WERI-Rb-1 (cell line): ENCODE measurements at regions not wholly inside any gene's neighbourhood (a gene's known extent, or its start where the extent isn't known, plus 50 kb on each side); places are given as distances from the start of the nearest gene placed in this dataset.

Experiments used
- DNase-seq: peaks from one replicate; pipeline ENCODE4 v3.0.0-alpha.2; 2020
- H3K27ac ChIP-seq: fragments of 250-450 bp; sonication (Bioruptor Pico); 2 replicates; pipeline ENCODE4 v1.5.1; 2020; ENCODE audit warnings: mild to moderate bottlenecking, moderate library complexity
- H3K27me3 ChIP-seq: fragments of 250-450 bp; sonication (Bioruptor Pico); 2 replicates; pipeline ENCODE4 v1.5.1; 2021; ENCODE audit warnings: mild to moderate bottlenecking, low read depth, moderate library complexity; ENCODE audit not compliant: insufficient read depth, severe bottlenecking
- H3K36me3 ChIP-seq: fragments of 250-450 bp; sonication (Bioruptor Pico); 2 replicates; pipeline ENCODE4 v1.5.1; 2020; ENCODE audit warnings: mild to moderate bottlenecking, moderate library complexity
- H3K4me3 ChIP-seq: 2 replicates; pipeline ENCODE4 v1.5.1; 2011; ENCODE audit warnings: low read depth, mild to moderate bottlenecking, control low read depth, low read length
- H3K9me3 ChIP-seq: fragments of 250-450 bp; sonication (Bioruptor Pico); 2 replicates; pipeline ENCODE4 v1.5.1; 2021; ENCODE audit warnings: mild to moderate bottlenecking, moderate library complexity; ENCODE audit not compliant: severe bottlenecking
- CTCF ChIP-seq: IDR thresholded peaks from 2 replicates; pipeline ENCODE4 v1.5.1; 2011; ENCODE audit warnings: low read depth, mild to moderate bottlenecking, control low read depth, inconsistent platforms, low read length

GRCh38 chrX:39451046-39451445 is 646.7 kb downstream of the BCOR start:
- no peak for TF ChIP-seq CTCF

GRCh38 chrX:39452401-39452800 is 645.4 kb downstream of the BCOR start:
- TF ChIP-seq CTCF, result no peak
- Histone ChIP-seq H3K4me3 (no peak overlapping the region), H3K27me3 (no peaks in the 10 kb centered on the region), H3K9me3 (no peaks in the 10 kb centered on the region), H3K36me3 (no peaks in the 10 kb centered on the region), H3K27ac (no peak overlapping the region)
- DNase-seq, result no peak

More at GRCh38 chrX:39451046-39451445, 646.7 kb downstream of the BCOR start:
- Histone ChIP-seq H3K27ac (no peak overlapping the region), H3K4me3 (no peak overlapping the region), H3K27me3 (no peaks in the 10 kb centered on the region), H3K9me3 (no peaks in the 10 kb centered on the region), H3K36me3 (no peaks in the 10 kb centered on the region)
- DNase-seq, result no peak

GRCh38 chrX:39453889-39454621 is 643.7 kb downstream of the BCOR start:
- peak; percentile 30 for DNase-seq
- Histone ChIP-seq H3K4me3 (no peak overlapping the region), H3K27me3 (no peaks in the 10 kb centered on the region), H3K36me3 (no peaks in the 10 kb centered on the region), H3K27ac (no peak overlapping the region), H3K9me3 (no peaks in the 10 kb centered on the region)
- TF ChIP-seq CTCF, result no peak

GRCh38 chrX:39456894-39457604 is 640.7 kb downstream of the BCOR start:
- TF ChIP-seq CTCF, result no peak
- no peak for DNase-seq

GRCh38 chrX:39458779-39459178 is 639.0 kb downstream of the BCOR start:
- Histone ChIP-seq H3K36me3 (no peaks in the 10 kb centered on the region), H3K9me3 (no peaks in the 10 kb centered on the region), H3K27ac (no peak overlapping the region)

More at GRCh38 chrX:39456894-39457604, 640.7 kb downstream of the BCOR start:
- H3K9me3 ChIP-seq, result no peaks in the 10 kb centered on the region
- no peaks in the 10 kb centered on the region for H3K27me3 ChIP-seq
- H3K4me3 ChIP-seq, result no peak overlapping the region
- H3K36me3 ChIP-seq, result no peaks in the 10 kb centered on the region
- no peak overlapping the region for H3K27ac ChIP-seq

More at GRCh38 chrX:39458779-39459178, 639.0 kb downstream of the BCOR start:
- Histone ChIP-seq H3K4me3 (no peak overlapping the region), H3K27me3 (no peaks in the 10 kb centered on the region)
- DNase-seq, result no peak
- no peak for TF ChIP-seq CTCF
